AG10803 (cell line): ENCODE measurements at regions not wholly inside any gene's neighbourhood (a gene's known extent, or its start where the extent isn't known, plus 50 kb on each side); places are given as distances from the start of the nearest gene placed in this dataset.
"Not testable (repeated sequence)": the region's sequence is repeated elsewhere in the genome, so short reads cannot be mapped to it uniquely, and the experiment has no call there.

Source experiments
- DNase-seq: peaks from one replicate; pipeline ENCODE4 v3.0.0; 2010; ENCODE audit warnings: low read depth
- H3K4me3 ChIP-seq: 2 replicates; pipeline ENCODE4 v1.5.1; 2011; ENCODE audit warnings: mild to moderate bottlenecking, low read length, control low read depth
- TF ChIP-seq, protein P1 (sequence below): conservative IDR thresholded peaks from 2 replicates; pipeline ENCODE4 v1.5.1; 2011; ENCODE audit warnings: mild to moderate bottlenecking, low read length, control low read depth, inconsistent platforms

DNA sequence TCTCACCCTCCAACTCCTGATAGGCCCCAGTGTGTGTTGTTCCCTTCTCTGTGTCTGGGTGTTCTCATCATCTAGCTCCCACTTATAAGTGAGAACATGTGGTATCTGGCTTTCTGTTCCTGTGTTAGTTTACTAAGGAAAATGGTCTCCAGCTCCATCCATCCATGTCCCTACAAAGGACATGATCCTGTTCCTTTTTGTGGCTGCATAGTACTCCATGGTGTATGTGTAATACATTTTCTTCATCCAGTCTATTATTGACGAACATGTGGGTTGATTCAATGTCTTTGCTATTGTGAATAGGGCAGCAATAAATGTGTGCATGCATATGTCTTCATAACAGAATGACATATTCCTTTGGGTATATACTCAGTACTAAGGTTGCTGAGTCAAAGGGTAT lies 1397.0 kb downstream of the UQCRFS1 start:
- H3K4me3 ChIP-seq: no peak overlapping the region
- TF ChIP-seq, protein P1, sequence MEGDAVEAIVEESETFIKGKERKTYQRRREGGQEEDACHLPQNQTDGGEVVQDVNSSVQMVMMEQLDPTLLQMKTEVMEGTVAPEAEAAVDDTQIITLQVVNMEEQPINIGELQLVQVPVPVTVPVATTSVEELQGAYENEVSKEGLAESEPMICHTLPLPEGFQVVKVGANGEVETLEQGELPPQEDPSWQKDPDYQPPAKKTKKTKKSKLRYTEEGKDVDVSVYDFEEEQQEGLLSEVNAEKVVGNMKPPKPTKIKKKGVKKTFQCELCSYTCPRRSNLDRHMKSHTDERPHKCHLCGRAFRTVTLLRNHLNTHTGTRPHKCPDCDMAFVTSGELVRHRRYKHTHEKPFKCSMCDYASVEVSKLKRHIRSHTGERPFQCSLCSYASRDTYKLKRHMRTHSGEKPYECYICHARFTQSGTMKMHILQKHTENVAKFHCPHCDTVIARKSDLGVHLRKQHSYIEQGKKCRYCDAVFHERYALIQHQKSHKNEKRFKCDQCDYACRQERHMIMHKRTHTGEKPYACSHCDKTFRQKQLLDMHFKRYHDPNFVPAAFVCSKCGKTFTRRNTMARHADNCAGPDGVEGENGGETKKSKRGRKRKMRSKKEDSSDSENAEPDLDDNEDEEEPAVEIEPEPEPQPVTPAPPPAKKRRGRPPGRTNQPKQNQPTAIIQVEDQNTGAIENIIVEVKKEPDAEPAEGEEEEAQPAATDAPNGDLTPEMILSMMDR: no peak
- no peak for DNase-seq

DNA sequence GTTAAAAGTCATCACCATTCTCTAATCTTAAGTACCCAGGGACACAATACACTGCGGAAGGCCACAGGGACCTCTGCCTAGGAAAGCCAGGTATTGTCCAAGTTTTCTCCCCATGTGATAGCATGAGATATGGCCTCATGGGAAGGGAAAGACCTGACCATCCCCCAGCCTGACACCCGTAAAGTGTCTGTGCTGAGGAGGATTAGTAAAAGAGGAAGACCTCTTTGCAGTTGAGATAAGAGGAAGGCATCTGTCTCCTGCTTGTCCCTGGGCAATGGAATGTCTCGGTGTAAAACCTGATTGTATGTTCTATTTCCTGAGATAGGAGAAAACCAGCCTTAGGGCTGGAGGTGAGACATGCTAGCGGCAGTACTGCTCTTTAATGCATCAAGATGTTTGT lies 1398.1 kb downstream of the UQCRFS1 start:
- not testable (repeated sequence) for DNase-seq, H3K4me3 ChIP-seq

DNA sequence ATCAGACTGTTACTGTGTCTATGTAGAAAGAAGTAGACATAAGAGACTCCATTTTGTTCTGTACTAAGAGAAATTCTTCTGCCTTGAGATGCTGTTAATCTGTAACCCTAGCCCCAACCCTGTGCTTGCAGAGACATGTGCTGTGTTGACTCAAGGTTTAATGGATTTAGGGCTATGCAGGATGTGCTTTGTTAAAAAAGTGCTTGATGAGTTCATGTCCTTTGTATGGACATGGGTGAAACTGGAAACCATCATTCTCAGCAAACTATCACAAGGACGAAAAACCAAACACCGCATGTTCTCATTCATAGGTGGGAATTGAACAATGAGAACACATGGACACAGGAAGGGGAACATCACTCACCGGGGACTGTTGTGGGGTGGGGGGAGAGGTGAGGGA lies 1398.7 kb downstream of the UQCRFS1 start:
- not testable (repeated sequence) for H3K4me3 ChIP-seq, DNase-seq

DNA sequence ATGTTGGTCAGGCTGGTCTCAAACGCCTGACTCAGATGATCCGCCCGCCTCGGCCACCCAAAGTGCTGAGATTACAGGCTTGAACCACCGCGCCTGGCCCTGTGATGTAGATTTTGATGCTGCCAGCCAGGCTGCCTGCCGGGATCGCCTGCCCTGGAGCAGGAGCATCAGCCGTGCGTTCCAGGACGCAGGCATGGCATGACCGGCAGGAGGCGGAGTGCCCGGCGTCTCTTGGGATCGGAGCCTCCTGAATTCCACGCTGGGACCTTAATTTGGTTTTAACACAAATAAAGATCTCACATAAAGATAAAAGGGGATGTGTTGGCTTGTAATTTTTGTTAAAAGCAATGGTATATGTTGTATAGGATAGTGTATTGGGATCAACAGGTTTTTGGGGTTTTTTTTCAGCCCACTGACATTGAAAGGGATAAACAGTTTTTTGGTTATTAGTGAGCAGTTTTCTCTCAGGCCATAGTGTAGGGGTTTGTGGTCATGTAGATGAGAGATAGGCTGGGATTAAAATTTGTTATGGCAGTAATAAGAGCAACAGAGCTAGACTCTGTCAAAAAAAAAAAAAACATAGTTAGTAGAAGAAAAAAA lies 1406.4 kb downstream of the UQCRFS1 start:
- TF ChIP-seq, protein P1: no peak
- H3K4me3 ChIP-seq: no peak overlapping the region
- DNase-seq: no peak

DNA sequence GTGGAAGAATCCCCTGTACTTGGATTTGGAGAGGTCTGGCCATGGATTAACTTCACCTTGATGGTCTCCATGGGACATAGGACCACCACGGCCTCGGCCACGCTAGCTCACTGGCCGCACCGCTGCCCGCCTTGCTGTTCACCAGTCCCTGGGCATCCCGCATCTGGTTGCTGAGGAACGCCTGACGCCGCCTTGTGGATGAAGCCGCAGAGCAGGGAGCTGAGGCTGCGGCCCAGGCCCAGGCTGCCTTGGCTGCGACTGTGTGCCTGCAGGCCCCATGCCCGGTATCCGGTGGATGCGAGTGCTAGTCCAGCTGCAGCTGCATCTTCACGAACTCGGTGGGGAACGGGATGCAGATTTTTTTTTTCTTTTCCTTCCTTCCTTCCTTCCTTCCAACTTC lies 1407.1 kb downstream of the UQCRFS1 start:
- no peak for DNase-seq
- TF ChIP-seq, protein P1: no peak
- H3K4me3 ChIP-seq: no peak overlapping the region

DNA sequence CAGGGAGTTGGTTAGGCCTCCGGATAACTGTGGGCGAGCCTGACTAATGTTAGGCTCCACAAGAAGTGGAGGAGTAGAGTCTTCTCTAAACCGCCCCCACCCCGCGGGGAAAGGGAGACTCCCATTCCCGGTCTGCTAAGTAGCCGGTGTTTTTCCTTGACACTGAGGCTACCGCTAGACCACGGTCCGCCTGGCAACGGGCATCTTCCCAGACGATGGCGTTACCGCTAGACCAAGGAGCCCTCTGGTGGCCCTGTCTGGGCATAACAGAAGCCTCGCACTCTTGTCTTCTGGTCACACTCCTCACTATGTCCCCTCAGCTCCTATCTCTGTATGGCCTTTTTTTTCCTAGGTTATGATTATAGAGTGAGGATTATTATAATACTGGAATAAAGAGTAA lies 1410.7 kb downstream of the UQCRFS1 start:
- peak; percentile 5 for DNase-seq
- H3K4me3 ChIP-seq: not testable (repeated sequence)
- TF ChIP-seq, protein P1: peak; percentile 49

DNA sequence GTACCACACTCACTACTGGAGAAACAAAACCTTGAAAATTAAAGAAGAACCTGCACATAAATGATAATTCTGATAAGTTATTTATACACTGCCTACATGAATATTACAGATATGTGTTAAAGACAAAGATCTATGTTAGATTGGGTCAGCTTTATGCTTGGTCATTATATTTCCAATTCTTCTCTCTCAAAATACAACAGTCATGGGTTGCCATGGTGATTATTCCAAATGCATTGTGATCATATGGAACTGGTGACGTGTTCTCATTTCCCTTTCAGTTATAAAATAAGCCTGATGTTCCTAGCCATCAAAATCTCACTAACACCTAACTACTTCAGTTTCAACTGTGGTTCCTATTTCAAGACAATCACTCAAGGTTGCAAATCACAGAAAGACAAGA lies 1416.4 kb downstream of the UQCRFS1 start:
- no peak overlapping the region for H3K4me3 ChIP-seq
- no peak for DNase-seq
- TF ChIP-seq, protein P1: no peak

DNA sequence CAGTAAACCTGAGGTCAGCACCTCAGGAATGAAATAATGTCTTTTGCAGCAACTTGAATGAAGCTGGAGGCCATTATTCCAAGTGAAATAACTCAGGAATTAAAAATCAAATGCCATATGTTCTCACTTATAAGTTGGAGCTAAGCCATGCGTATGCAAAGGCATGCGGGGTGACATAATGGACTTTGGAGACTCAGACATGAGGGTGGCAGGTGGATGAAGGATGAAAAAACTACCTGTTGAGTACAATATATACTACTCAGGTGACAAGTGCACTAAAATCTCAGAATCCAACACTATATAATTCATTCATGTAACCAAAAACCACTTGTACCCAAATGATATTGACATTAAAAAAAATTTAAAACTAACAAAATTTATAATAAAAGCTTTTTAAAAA lies 1416.9 kb downstream of the UQCRFS1 start:
- TF ChIP-seq, protein P1: no peak
- no peak overlapping the region for H3K4me3 ChIP-seq
- DNase-seq: no peak
